IPS DF 6.9 (cell line): ENCODE measurements at regions not wholly inside any gene's neighbourhood (a gene's known extent, or its start where the extent isn't known, plus 50 kb on each side); places are given as distances from the start of the nearest gene placed in this dataset.
A peak's percentile ranks its signal among the peaks of the same experiment; 100 is the strongest.

ENCODE experiments used
- DNase-seq: peaks from one replicate; pipeline ENCODE4 v3.0.0-alpha.2; 2013; ENCODE audit warnings: low read depth, low spot score
- H3K27ac ChIP-seq: one replicate; pipeline ENCODE4 v1.5.1; 2013; ENCODE audit warnings: low read length, control low read depth
- H3K27me3 ChIP-seq: 2 replicates; pipeline ENCODE4 v1.6.1; 2013; ENCODE audit warnings: mild to moderate bottlenecking, low read length; ENCODE audit not compliant: control insufficient read depth, insufficient read depth
- H3K36me3 ChIP-seq: 2 replicates; pipeline ENCODE4 v1.6.1; 2013; ENCODE audit warnings: low read length; ENCODE audit not compliant: control insufficient read depth, insufficient read depth
- H3K4me1 ChIP-seq: 2 replicates; pipeline ENCODE4 v1.6.1; 2013; ENCODE audit warnings: low read length; ENCODE audit not compliant: control insufficient read depth, insufficient read depth
- H3K4me3 ChIP-seq: 2 replicates; pipeline ENCODE4 v1.5.1; 2013; ENCODE audit warnings: mild to moderate bottlenecking, low read length
- H3K9me3 ChIP-seq: 2 replicates; pipeline ENCODE4 v1.6.1; 2013; ENCODE audit warnings: low read length, inconsistent platforms; ENCODE audit not compliant: control insufficient read depth, insufficient read depth
- WGBS: extraction: QIAGEN DNeasy Blood & Tissue Kit; methylation state at CpG from one replicate; pipeline ENCODE4 v1.1.7; 2013; ENCODE audit warnings: mixed read lengths, missing lambda C conversion rate; ENCODE audit not compliant: insufficient read length, insufficient coverage; 5-methylcytosine and 5-hydroxymethylcytosine counted together

GRCh38 chr10:43892062-43892770, 243.5 kb upstream of the ZNF32 start:
- Histone ChIP-seq H3K36me3 (no peaks in the 10 kb centered on the region), H3K27ac (no peak overlapping the region), H3K27me3 (no peaks in the 10 kb centered on the region), H3K4me1 (no peaks in the 10 kb centered on the region), H3K9me3 (no peaks in the 10 kb centered on the region), H3K4me3 (no peak overlapping the region)
- WGBS = no CpG with 5 or more reads among the region's 6 CpGs
- no peak for DNase-seq

- H3K4me1 ChIP-seq = no peaks in the 10 kb centered on the region
- no peak for DNase-seq
These were observed 242.6 kb upstream of the ZNF32 start for GRCh38 chr10:43891241-43891640.

GRCh38 chr10:43890124-43890523, 241.4 kb upstream of the ZNF32 start:
- no peak overlapping the region for H3K4me3 ChIP-seq
- H3K36me3 ChIP-seq = no peaks in the 10 kb centered on the region
- no peaks in the 10 kb centered on the region for H3K27me3 ChIP-seq
- H3K4me1 ChIP-seq = no peaks in the 10 kb centered on the region
- no CpG with 5 or more reads among the region's 2 CpGs for WGBS
- H3K27ac ChIP-seq = no peak overlapping the region
- DNase-seq = no peak
- H3K9me3 ChIP-seq = no peaks in the 10 kb centered on the region

More at GRCh38 chr10:43891241-43891640, 242.6 kb upstream of the ZNF32 start:
- Histone ChIP-seq H3K27me3 (no peaks in the 10 kb centered on the region), H3K36me3 (no peaks in the 10 kb centered on the region), H3K9me3 (no peaks in the 10 kb centered on the region), H3K4me3 (no peak overlapping the region), H3K27ac (no peak overlapping the region)

DNA sequence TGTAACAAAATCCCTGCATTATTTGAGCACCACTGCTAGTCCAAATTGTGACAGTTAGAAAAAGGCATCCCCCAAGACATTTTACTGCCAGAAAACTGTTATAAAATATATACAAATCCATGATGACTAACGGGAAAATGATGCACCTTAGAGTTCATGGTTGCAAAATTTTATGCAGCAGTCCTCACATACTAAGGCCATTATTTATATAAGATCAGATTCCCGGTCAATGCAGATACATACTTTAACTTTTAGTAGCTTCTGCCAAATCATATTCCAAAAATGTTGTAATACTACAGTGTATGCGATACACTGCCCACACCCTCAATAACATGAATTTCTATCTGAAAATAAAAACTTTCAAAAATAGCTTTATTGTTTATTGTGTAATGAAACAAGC, 239.9 kb upstream of the ZNF32 start:
- Histone ChIP-seq H3K36me3 (no peaks in the 10 kb centered on the region), H3K27me3 (no peaks in the 10 kb centered on the region), H3K27ac (no peak overlapping the region), H3K4me1 (no peaks in the 10 kb centered on the region), H3K9me3 (no peaks in the 10 kb centered on the region), H3K4me3 (no peak overlapping the region)
- WGBS = no CpG with 5 or more reads among the region's 3 CpGs
- no peak for DNase-seq

DNA sequence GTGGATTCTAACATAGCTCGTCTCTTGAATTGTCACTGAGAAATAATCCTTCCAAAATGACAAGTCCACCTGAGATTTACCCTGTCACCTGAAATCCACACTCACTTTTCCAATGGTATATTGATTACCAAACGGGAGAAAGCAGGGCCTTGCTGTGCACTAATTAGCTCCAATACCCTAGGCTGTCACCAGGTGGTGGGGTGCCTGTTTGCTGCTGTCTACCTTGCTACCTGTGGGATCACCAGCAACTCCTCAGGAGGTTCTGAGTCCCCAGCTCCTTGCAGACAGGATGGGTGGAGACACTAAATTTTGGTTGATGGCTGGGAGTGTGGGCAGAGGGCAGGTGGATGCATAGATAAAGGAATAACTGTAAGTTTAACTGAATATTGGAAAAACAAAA, 237.2 kb upstream of the ZNF32 start:
- Histone ChIP-seq H3K36me3 (no peaks in the 10 kb centered on the region), H3K27me3 (no peaks in the 10 kb centered on the region), H3K9me3 (no peaks in the 10 kb centered on the region), H3K27ac (no peak overlapping the region), H3K4me1 (0 out of 2 replicates have a peak, but pooled peaks cover 3% of the 10 kb centered on the region), H3K4me3 (no peak overlapping the region)
- DNase-seq = peak; percentile 13
- WGBS = no CpG with 5 or more reads among the region's 2 CpGs

DNA sequence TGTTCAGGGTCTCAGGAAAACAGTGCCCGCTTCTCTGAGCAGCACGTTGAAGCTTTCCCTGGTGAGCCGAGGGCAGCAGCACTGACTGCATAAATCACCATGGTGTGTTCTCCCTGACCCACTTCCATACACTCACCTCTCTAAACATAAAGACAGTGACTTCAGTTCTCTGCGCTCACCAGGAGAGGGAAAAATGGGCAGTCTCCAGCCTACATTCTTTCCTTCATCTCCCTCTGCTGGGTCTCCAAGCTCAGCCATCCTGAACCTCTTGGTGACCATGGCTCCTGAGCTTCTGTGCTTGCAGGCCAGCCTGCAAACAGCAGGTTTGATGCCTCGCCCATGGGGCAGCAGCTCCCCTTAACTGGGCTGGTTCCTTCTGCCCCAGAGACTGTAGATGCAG, 236.6 kb upstream of the ZNF32 start:
- Histone ChIP-seq H3K27me3 (no peaks in the 10 kb centered on the region), H3K36me3 (no peaks in the 10 kb centered on the region), H3K4me3 (no peak overlapping the region), H3K27ac (no peak overlapping the region), H3K4me1 (0 out of 2 replicates have a peak, but pooled peaks cover 3% of the 10 kb centered on the region), H3K9me3 (no peaks in the 10 kb centered on the region)
- no CpG with 5 or more reads among the region's 5 CpGs for WGBS
- no peak for DNase-seq

- WGBS = no CpG with 5 or more reads among the region's 8 CpGs
- Histone ChIP-seq H3K4me3 (no peak overlapping the region), H3K36me3 (no peaks in the 10 kb centered on the region), H3K27ac (no peak overlapping the region), H3K27me3 (no peaks in the 10 kb centered on the region), H3K4me1 (0 out of 2 replicates have a peak, but pooled peaks cover 3% of the 10 kb centered on the region), H3K9me3 (no peaks in the 10 kb centered on the region)
- no peak for DNase-seq
These were observed 235.9 kb upstream of the ZNF32 start for GRCh38 chr10:43884501-43885105.

GRCh38 chr10:43882711-43883110, 234.0 kb upstream of the ZNF32 start:
- WGBS = no CpG with 5 or more reads among the region's 2 CpGs
- no peaks in the 10 kb centered on the region for H3K27me3 ChIP-seq
- H3K9me3 ChIP-seq = no peaks in the 10 kb centered on the region
- no peak overlapping the region for H3K27ac ChIP-seq
- H3K4me3 ChIP-seq = no peak overlapping the region
- 0 out of 2 replicates have a peak, but pooled peaks cover 3% of the 10 kb centered on the region for H3K4me1 ChIP-seq
- no peaks in the 10 kb centered on the region; the same call in 1 of the 2 replicates for H3K36me3 ChIP-seq
- DNase-seq = no peak

DNA sequence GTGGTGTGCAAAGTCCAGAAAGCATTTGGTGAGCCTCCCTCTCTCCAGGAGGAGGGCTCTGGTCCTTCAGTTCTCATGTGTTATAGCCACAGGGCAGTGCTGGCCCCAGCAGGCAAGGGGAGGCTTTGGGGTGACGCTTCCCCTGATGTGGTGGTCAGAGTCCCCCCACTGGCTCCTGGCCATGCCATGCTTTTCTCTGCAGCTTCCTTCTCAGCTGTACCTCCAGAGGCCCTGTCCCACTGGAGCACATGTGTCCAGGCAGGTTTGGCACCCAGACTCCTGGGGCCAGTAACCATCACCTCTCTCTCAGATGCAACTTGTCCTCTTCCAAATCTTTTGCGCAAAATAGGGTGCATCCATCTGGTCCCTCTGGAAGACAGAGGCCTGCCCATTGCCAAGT, 233.0 kb upstream of the ZNF32 start:
- H3K27ac ChIP-seq = no peak overlapping the region
- H3K4me1 ChIP-seq = 0 out of 2 replicates have a peak, but pooled peaks cover 3% of the 10 kb centered on the region
- H3K36me3 ChIP-seq = no peaks in the 10 kb centered on the region; the same call in 1 of the 2 replicates
- no peak for DNase-seq
- no peaks in the 10 kb centered on the region for H3K27me3 ChIP-seq
- no peak overlapping the region for H3K4me3 ChIP-seq
- H3K9me3 ChIP-seq = no peaks in the 10 kb centered on the region
- no CpG with 5 or more reads among the region's 2 CpGs for WGBS

DNA sequence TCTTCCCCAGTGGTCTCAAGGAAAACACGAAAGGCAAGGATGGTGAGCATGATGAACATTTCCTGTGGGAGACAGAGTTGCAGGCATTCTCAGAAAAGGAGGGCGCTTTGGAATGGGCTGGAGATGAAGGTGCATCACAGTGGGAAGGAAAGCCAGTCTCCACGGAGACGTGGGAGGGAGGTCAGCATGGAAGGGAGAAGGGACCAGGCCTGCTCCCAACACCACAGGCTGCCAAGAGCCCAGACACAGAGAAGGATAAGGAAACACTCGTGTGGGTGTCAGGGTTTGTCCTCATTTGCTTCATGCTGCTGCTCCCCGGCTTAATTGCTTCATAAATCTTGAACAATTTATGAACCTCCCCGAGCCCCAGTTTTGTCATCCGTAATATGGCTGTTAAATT, 231.5 kb upstream of the ZNF32 start:
- Histone ChIP-seq H3K27me3 (no peaks in the 10 kb centered on the region), H3K4me3 (no peak overlapping the region), H3K4me1 (0 out of 2 replicates have a peak, but pooled peaks cover 3% of the 10 kb centered on the region), H3K36me3 (no peaks in the 10 kb centered on the region; the same call in 1 of the 2 replicates), H3K9me3 (no peaks in the 10 kb centered on the region), H3K27ac (no peak overlapping the region)
- no peak for DNase-seq
- WGBS = no CpG with 5 or more reads among the region's 8 CpGs
